Erythroblast (primary cell): ENCODE measurements at regions not wholly inside any gene's neighbourhood (a gene's known extent, or its start where the extent isn't known, plus 50 kb on each side); places are given as distances from the start of the nearest gene placed in this dataset.

Experiments
- GATA1 ChIP-seq: IDR thresholded peaks from 2 replicates; pipeline ENCODE4 v1.6.1; 2011; ENCODE audit warnings: low read depth, mild to moderate bottlenecking, control low read depth, low read length, moderate library complexity
- POLR2A ChIP-seq: IDR thresholded peaks from 2 replicates; pipeline ENCODE4 v1.6.1; 2011; ENCODE audit warnings: mild to moderate bottlenecking, low read length

DNA sequence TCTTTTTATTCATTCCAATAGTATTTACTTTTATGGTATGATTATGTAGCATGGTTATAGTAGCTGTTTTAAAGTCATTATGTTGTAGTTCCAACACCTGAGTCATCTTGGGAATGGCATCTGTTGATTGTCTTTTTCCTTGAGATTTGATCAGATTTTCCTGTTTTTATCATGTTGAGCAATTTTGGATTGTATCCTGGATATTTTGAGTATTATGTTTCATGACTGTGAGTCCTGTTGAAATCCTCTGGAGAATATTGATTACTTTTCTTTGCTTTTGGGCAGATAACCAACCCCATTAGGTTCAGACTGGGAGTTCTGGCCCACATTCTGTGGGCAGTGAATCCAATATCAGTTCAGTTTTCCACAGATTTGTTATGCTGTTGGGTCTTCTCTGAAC, 163.2 kb upstream of the SPRED2 start:
- TF ChIP-seq POLR2A (no peak), GATA1 (no peak)
